ENCODE measurements at regions not wholly inside any gene's neighbourhood (a gene's known extent, or its start where the extent isn't known, plus 50 kb on each side); places are given as distances from the start of the nearest gene placed in this dataset.
"Not testable (repeated sequence)": the region's sequence is repeated elsewhere in the genome, so short reads cannot be mapped to it uniquely, and the experiment has no call there.

GRCh38 chr1:219413536-219413935 lies 199.4 kb downstream of the ZC3H11B start:
- TF ChIP-seq CTCF (IDR thresholded peaks at IDR 0.05), result no peak
- Histone ChIP-seq H3K27me3 (ENCODE audit: control insufficient read depth in 1 of 2, insufficient read depth in 2 of 2, low read length in 2 of 2) (no peaks in the 10 kb centered on the region), H3K27ac (ENCODE audit: low read depth in 1 of 2, low read length in 2 of 2) (no peak overlapping the region), H3K4me1 (ENCODE audit: insufficient read depth, low read length) (no peaks in the 10 kb centered on the region), H3K4me3 (ENCODE audit: low read length) (no peak overlapping the region), H3K36me3 (ENCODE audit: insufficient read depth, low read length) (no peaks in the 10 kb centered on the region), H3K9me3 (ENCODE audit: control insufficient read depth in 1 of 2, insufficient read depth in 1 of 2, low read length in 2 of 2) (no peaks in the 10 kb centered on the region)
- H3K9me3 Mint-ChIP-seq, result no peaks in the 10 kb centered on the region
- intact Hi-C loops (cut with DNase I, micrococcal nuclease), result no loop called here
- no peaks in the 10 kb centered on the region for H3K4me1 Mint-ChIP-seq (ENCODE audit: low read depth)
- no peak overlapping the region for H3K27ac Mint-ChIP-seq
- H3K36me3 Mint-ChIP-seq (ENCODE audit: low read depth), result no peaks in the 10 kb centered on the region
- POLR2A ChIA-PET, result no interaction called here
- H3K4me3 Mint-ChIP-seq, result no peak overlapping the region
- DNase-seq (no peak), ATAC-seq (ENCODE audit: poor library complexity) (no peak)
- CTCF ChIA-PET, result no interaction called here
- no peaks in the 10 kb centered on the region for H3K27me3 Mint-ChIP-seq

GRCh38 chr1:219412772-219413171 lies 200.1 kb downstream of the ZC3H11B start:
- Mint-ChIP-seq H3K27me3 (no peaks in the 10 kb centered on the region), H3K4me3 (no peak overlapping the region), H3K36me3 (ENCODE audit: low read depth) (no peaks in the 10 kb centered on the region), H3K4me1 (ENCODE audit: low read depth) (no peaks in the 10 kb centered on the region), H3K9me3 (no peaks in the 10 kb centered on the region), H3K27ac (no peak overlapping the region)
- POLR2A ChIA-PET, result no interaction called here
- Histone ChIP-seq H3K4me1 (ENCODE audit: insufficient read depth, low read length) (no peaks in the 10 kb centered on the region), H3K27ac (ENCODE audit: low read depth in 1 of 2, low read length in 2 of 2) (no peak overlapping the region), H3K36me3 (ENCODE audit: insufficient read depth, low read length) (no peaks in the 10 kb centered on the region), H3K4me3 (ENCODE audit: low read length) (no peak overlapping the region), H3K9me3 (ENCODE audit: control insufficient read depth in 1 of 2, insufficient read depth in 1 of 2, low read length in 2 of 2) (no peaks in the 10 kb centered on the region), H3K27me3 (ENCODE audit: control insufficient read depth in 1 of 2, insufficient read depth in 2 of 2, low read length in 2 of 2) (no peaks in the 10 kb centered on the region)
- CTCF ChIA-PET, result no interaction called here
- ATAC-seq (ENCODE audit: poor library complexity) (no peak), DNase-seq (no peak)
- no peak for TF ChIP-seq CTCF (IDR thresholded peaks at IDR 0.05)
- intact Hi-C loops (cut with DNase I, micrococcal nuclease), result no loop called here

GRCh38 chr1:219410721-219411120 lies 202.2 kb downstream of the ZC3H11B start:
- H3K36me3 Mint-ChIP-seq (ENCODE audit: low read depth); H3K4me1 ChIP-seq (ENCODE audit: insufficient read depth, low read length); H3K27me3 Mint-ChIP-seq; H3K4me3 ChIP-seq (ENCODE audit: low read length); H3K27ac ChIP-seq (ENCODE audit: low read depth in 1 of 2, low read length in 2 of 2); H3K4me1 Mint-ChIP-seq (ENCODE audit: low read depth); H3K9me3 ChIP-seq (ENCODE audit: control insufficient read depth in 1 of 2, insufficient read depth in 1 of 2, low read length in 2 of 2); H3K4me3 Mint-ChIP-seq; POLR2A ChIA-PET; CTCF ChIA-PET; H3K27me3 ChIP-seq (ENCODE audit: control insufficient read depth in 1 of 2, insufficient read depth in 2 of 2, low read length in 2 of 2); DNase-seq; ATAC-seq (ENCODE audit: poor library complexity); H3K9me3 Mint-ChIP-seq; H3K36me3 ChIP-seq (ENCODE audit: insufficient read depth, low read length); H3K27ac Mint-ChIP-seq; intact Hi-C loops (cut with DNase I, micrococcal nuclease): not testable (repeated sequence)

GRCh38 chr1:219405531-219406331 lies 207.2 kb downstream of the ZC3H11B start:
- DNase-seq, result no peak
- Mint-ChIP-seq H3K36me3 (ENCODE audit: low read depth) (no peaks in the 10 kb centered on the region), H3K4me1 (ENCODE audit: low read depth) (no peaks in the 10 kb centered on the region), H3K9me3 (no peaks in the 10 kb centered on the region), H3K27ac (no peak overlapping the region), H3K4me3 (no peak overlapping the region), H3K27me3 (peaks cover 8% of the 10 kb centered on the region)
- Histone ChIP-seq H3K4me1 (ENCODE audit: insufficient read depth, low read length) (no peaks in the 10 kb centered on the region), H3K9me3 (ENCODE audit: control insufficient read depth in 1 of 2, insufficient read depth in 1 of 2, low read length in 2 of 2) (no peaks in the 10 kb centered on the region), H3K36me3 (ENCODE audit: insufficient read depth, low read length) (no peaks in the 10 kb centered on the region), H3K27me3 (ENCODE audit: control insufficient read depth in 1 of 2, insufficient read depth in 2 of 2, low read length in 2 of 2) (no peaks in the 10 kb centered on the region), H3K4me3 (ENCODE audit: low read length) (no peak overlapping the region), H3K27ac (ENCODE audit: low read depth in 1 of 2, low read length in 2 of 2) (no peak overlapping the region)
- ChIA-PET CTCF (no interaction called here), POLR2A (no interaction called here)
- no peak for ATAC-seq (ENCODE audit: poor library complexity)
- no peak for TF ChIP-seq CTCF (IDR thresholded peaks at IDR 0.05)
- intact Hi-C loops (cut with DNase I, micrococcal nuclease), result no loop called here
